OCI-LY1 (cell line): ENCODE measurements at regions not wholly inside any gene's neighbourhood (a gene's known extent, or its start where the extent isn't known, plus 50 kb on each side); places are given as distances from the start of the nearest gene placed in this dataset.

Experiments
- CTCF ChIP-seq: fragments of 200-600 bp; sonication (generic), shearing (Covaris generic); IDR thresholded peaks from 2 replicates; pipeline ENCODE4 v1.5.1; 2017; ENCODE audit warnings: mild to moderate bottlenecking, antibody characterized with exemption, low read length, moderate library complexity, mixed read lengths
- EZH2 ChIP-seq: fragments of 200-600 bp; sonication (generic), shearing (Covaris generic); IDR thresholded peaks from 2 replicates; pipeline ENCODE4 v1.8.0; 2017; ENCODE audit warnings: borderline replicate concordance, mixed run types, mild to moderate bottlenecking, antibody characterized with exemption, low read length, moderate library complexity, mixed read lengths

GRCh38 chr9:93895535-93895934 is 59.6 kb downstream of the BARX1 start:
- TF ChIP-seq CTCF: no peak
- TF ChIP-seq EZH2: no peak
